ENCODE measurements at regions not wholly inside any gene's neighbourhood (a gene's known extent, or its start where the extent isn't known, plus 50 kb on each side); places are given as distances from the start of the nearest gene placed in this dataset.
"Not testable (repeated sequence)": the region's sequence is repeated elsewhere in the genome, so short reads cannot be mapped to it uniquely, and the experiment has no call there.

DNA sequence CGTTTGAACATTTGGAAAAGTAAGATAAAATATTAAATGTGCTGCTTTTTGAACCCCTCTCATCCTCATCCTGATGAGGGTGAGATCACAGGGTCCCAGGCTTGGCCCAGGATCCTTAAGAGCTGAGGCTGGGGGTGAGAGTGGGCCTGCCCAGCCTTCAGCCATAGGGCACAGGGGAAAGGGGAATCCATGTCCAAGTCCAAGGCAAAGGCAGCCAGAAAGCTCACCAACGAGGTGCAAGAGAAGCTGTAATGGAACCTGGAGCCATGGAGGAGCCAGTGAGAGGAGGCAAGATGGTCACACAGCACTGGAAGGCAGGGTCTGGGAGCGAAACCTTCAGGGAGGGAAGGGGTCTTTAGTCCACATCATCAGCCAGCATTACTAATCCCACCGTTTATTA is 191.9 kb downstream of the RRAGC start:
- DNase-seq (ENCODE audit: low spot score), result no peak

DNA sequence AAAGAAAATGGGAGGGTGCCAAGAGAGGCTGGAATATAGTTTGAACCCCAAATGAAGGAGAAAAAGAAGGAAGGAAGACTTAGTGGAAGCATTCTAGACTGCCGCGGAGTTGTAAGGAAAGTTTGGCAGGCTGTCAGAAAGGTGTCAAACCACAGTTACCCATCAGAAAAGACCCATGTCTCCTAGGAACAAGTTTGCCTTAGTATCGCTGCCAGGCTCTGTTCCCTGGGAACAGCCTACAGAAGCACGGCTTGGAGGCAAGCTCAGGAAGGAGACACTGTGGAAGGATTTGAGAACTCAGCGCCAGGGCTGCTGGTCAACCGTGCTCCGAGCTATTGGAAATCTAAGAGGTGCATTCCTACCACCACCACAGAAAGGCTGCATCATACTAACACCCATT is 197.4 kb downstream of the RRAGC start:
- no peak for DNase-seq (ENCODE audit: low spot score)

DNA sequence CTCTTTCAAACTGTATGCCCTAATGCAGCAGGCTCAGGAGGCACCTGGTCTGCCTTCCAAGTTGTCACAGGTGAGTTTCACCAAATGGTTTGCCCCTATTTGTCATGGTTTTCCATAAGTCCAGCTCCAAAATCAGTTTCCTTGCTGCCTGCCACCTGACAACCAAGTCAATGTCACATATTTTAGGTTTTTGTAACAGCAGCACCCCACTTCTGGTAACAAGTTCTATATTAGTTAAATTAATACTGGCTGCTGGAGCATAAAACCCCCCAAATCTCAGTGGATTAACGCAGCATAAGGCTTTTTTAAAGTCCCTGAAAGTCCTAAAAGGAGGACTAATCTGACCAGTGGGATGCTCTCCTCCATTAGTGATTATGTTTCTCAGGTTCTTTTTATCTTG is 200.7 kb downstream of the RRAGC start:
- no peak for DNase-seq (ENCODE audit: low spot score)

DNA sequence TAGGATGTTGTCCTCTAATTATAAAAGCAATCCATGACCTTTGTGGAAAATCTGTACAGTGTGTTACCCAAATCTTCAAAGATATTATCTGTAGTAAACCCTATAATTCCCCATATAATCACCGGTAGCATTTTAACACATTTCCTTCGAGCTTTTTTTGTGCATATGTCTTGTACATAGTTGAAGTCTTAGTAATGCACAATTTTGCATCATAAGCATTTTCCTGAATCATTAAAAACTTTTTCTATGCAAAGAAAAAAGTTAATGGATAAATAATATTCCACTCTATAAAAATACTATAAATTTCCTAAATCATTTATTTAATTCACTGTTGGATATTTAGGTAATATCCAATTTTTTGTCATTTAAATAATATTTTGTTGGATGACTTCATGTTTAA is 201.7 kb downstream of the RRAGC start:
- DNase-seq (ENCODE audit: low spot score), result no peak

DNA sequence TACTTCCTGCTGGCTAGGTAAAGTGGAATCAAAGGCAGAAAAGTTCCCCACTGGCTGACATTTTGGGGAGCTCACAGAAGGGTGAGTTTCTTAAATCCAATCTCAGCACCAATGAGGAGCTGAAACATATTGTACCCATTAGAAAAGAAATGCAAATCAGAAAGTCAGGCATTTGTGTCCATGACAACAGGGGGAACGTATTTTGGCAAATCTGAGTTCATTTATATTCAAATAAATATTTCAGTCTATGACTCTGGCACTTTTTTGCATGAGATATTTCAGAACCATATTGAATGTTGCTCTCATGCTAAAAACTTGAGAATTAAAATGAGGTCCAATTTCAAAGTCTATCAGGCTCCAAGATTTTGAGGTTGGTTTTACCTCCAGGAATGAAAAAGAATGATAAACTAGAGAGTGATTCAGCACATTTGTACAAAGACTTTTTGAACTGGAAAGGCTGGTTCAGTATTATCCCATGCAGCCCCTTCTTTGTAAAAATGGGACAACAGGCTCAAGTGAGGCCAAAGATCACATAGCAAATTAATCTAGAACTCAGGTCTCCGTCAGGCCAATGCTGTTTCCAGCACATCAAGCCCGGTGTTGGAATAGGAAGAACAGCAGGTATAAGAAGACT is 202.2 kb downstream of the RRAGC start:
- DNase-seq (ENCODE audit: low spot score), result no peak

DNA sequence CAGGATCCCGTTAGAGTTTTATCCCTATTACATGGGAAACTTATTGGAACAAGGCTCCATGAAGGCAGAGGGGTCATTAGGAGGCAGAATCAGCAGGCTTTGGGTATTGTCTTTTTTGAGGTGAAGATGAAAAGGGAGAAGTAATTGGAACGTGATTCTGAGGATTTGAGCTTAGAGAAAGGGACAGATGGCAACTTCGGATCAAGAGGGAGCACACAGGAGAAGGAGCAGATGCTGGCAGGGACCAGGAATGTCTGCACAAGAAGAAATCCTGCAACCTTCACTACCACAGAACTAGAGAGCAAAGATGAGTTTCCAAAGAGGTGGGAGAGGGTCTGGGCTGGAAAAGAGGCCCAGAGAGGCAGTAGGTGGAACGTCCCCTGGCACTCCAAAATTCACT is 202.8 kb downstream of the RRAGC start:
- no peak for DNase-seq (ENCODE audit: low spot score)

DNA sequence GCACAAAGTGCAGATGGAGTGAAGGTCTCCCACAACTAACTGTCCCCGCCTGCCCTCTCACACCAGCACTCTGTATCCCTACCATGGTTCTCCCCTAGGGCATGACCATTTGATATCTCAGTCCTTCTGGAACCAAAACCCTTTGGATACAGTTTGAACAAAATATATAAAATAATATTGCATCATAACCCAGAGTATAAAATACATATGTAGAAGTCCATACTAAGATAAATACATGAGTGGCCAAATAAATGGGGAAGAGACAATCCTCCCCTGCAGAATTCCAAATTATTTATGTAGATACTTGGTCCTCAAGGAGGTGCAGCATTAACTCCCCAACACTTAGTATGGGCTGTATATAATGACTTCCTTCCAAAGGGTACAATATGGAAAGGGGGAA is 207.4 kb downstream of the RRAGC start:
- DNase-seq (ENCODE audit: low spot score), result no peak

DNA sequence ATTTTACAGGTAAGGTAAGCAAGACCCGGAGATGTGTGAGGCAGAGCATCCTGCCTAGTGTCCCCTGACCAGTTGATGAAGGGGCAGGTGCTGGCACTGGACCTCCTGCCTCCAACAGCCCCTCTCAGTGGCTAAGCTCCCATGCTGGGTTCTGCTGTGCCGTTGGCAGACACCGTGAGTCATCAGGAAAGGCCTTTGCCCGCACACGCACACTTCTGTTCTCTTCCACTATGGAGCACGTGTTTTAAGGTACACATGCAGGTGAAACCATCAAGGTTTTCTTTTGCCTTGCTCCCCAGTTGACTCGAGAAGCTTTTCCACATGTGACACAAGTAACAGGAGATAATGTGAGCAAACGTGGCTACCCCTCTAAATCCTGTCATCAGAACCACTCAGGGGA is 207.9 kb downstream of the RRAGC start:
- no peak for DNase-seq (ENCODE audit: low spot score)

DNA sequence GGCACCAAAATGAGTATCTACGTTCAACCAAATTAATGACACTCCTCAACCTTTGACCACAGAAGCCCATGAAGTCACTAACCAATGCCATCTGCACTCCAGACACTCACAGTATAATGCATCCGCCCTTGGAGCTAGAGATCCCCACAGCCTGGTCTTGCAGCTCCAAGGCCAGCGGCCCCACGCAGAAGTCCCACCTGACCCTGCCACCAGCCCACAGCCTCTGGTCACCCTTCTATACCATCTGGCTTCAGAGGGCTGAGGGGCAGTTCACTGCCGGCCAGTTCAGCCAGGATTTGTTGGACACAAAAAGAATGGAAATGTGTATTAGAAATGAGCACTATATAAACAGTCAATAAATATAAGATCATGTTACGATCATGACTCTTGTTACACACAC is 211.2 kb downstream of the RRAGC start:
- DNase-seq (ENCODE audit: low spot score), result no peak

DNA sequence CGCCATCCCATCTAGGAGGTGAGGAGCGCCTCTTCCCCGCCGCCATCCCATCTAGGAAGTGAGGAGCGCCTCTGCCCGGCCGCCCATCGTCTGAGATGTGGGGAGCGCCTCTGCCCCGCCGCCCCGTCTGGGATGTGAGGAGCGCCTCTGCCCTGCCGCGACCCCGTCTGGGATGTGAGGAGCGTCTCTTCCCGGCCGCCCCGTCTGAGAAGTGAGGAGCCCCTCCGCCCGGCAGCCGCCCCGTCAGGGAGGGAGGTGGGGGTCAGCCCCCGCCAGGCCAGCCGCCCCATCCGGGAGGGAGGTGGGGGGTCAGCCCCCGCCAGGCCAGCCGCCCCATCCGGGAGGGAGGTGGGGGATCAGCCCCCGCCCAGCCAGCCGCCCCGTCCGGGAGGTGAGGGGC is 212.2 kb downstream of the RRAGC start:
- DNase-seq (ENCODE audit: low spot score), result not testable (repeated sequence)

DNA sequence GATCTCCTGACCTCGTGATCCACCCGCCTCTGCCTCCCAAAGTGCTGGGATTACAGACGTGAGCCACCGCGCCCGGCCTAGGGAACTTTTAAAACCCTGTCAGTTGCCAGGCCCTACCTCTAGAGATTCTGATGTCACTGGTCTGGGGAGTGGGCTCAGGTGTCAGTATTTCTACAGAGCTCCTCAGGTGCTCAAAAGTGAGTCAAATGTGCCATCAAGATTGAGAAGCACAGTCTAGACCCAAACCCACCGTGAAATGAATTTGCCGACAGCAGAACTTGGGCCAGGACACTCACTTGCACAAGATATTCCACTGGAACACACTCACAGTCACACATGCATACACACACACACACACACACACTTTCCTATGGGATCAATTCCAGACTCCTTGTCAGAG is 215.5 kb downstream of the RRAGC start:
- no peak for DNase-seq (ENCODE audit: low spot score)

DNA sequence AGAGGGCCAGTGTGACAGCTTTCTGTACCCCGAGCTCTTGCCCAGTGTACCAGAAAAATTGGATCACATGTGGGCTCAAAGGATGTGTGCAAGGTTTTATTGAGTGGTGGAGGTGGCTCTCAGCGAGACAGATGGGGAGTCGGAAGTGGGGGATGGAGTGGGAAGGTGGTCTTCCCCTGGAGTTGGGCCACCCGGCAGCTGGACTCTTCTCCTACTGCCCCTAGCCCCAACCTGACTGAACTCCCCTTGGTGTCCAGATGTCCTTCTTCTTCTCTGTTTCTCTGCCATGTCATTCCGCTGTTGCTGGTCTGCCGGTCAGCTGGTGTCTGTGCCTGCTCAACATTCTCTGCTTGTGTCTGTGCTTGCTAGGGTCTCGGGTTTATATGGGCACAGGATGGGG is 217.9 kb downstream of the RRAGC start:
- DNase-seq (ENCODE audit: low spot score), result no peak

DNA sequence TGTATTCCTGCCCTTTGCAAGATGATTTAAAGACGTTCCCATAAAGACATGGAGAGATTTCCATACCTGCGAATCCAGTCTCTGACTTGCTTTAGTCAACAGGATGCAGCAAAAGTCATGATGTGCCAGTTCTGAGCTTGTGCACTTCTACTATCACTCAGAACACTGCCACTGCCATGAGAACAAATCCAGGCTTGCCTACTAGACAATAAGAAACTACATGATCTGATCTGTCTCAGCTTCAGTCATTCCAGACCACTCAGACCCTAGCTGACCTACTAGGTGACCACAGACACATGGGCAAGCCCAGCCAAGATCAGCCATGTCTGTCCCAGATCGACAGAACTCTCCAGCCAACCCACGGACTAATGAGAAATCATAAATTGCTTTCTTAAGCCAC is 219.2 kb downstream of the RRAGC start:
- no peak for DNase-seq (ENCODE audit: low spot score)

DNA sequence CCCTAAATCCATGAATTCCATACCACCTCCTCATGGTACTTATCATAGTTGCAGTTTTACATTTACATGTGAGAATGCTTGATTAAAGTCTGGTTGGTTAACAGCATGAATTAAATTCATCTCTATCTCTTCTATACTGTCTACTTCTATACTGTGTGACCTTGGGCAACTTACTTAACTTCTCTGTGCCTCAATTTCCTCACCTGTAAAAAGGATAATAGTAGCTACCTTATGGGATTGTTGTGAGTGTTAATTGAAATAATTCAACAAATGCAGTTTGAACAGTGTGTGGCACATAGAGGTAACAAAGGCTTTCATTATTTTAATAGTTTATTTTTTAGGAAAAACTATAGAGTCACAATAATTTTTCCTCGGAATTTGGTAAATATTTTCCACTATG is 231.3 kb downstream of the RRAGC start:
- no peak for DNase-seq (ENCODE audit: low spot score)

DNA sequence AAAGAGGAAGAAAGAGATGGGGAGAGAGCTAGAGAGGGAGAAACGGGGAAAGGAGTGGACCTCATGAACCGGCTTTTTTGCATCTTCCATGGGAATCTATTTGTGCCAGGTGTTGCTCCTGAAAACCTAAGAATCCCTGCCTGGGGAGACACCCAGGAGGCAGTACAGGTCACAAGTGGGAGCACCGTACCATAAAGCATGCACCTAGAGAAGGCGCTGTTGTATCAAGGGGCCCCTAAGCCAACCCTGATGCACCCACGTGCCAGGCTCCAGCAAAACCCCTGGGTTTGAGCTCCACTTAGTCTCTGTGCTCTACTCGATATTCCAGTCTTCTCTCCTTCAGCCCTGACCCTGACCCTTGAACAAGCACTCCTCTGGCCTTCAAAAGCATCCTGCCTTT is 233.6 kb downstream of the RRAGC start:
- no peak for DNase-seq (ENCODE audit: low spot score)

DNA sequence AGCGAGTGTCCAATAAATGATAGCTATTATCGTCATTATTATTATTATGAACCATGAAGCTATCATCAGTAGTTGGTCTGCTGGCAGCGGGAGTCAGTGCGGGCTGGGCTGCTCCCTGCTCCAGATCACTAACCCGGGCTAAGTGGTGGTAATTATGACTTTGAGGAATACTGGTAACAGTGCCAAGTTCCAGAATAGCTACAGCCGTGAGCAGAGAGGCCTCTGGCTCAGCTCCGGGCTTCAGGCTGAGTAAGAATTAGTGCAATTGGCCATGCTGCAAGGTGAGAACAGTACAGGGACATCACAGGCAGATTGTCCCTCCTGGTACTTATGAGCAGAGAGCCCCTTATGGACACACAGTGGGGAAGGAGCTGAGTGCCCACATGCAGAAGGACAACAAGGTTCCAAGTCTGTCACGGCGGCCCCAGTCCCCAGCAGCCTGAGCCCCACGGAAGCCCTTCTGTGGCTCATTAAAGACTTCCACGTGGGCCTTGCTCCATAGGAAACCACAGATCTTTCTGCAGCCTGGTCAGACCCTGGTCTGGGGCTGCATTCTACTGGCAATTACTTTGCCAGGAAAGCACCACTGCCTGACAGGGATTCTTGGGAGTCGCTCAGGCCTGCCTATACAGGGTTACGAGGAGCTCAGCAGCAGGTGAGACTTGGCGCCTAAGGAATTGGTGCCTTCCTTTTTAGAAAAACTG is 235.1 kb downstream of the RRAGC start:
- DNase-seq (ENCODE audit: low spot score), result no peak

DNA sequence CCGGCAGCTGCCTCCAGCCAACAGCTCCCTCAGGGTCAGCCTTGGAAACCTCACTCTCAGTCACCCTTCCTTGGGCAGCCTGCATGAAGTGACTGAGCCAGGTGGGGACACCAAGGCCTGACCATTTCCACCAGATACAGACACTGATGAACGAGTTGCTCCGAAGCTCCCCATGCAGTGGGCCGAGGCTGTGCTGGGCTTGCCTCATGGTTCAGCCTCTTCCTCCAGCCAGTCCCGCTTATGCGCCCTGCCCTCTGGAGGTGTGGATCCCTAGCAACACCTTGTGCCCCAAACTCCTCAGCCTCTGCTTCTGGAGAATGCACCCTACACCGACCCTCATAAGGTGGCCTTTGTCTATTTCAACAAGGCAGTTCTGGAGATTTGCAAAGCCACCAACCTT is 236.0 kb downstream of the RRAGC start:
- no peak for DNase-seq (ENCODE audit: low spot score)

DNA sequence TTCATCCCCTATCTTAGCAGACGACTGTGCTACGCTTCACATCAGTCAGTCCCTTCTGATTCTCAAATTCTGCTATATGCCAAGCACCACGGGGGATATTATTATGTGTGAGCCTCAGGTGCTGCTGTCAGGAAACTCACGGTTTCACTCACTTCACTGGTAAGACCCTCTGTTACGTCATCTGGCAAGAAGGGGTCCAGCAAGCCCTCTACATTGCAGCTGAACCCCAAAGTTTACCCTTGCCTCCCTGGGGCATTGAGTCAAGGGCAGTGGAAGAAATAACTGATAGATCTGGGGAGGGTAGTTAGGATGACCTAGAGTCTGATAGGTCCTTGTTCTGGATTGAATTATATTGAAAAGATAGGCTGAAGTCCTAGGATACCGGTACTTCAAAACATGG is 237.4 kb downstream of the RRAGC start:
- no peak for DNase-seq (ENCODE audit: low spot score)

DNA sequence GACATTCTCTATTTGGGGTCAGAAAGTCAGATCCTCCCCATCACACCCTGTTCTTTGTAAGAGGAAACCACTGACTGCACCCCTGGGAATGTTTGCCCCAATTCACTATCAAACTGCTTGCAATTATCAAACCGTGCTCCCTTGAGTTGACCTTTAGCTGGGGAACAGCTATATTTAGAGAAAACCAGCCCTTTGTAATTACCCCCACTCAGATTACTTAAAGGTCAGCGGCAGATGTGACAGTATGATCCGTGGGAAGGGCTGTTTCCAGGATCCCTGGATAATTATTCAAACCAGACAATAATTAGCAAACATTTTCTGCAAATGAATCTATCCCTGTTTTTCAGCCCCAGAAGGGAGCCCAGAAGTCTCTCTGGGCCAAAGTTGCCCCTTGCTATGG is 242.7 kb downstream of the RRAGC start:
- no peak for DNase-seq (ENCODE audit: low spot score)

DNA sequence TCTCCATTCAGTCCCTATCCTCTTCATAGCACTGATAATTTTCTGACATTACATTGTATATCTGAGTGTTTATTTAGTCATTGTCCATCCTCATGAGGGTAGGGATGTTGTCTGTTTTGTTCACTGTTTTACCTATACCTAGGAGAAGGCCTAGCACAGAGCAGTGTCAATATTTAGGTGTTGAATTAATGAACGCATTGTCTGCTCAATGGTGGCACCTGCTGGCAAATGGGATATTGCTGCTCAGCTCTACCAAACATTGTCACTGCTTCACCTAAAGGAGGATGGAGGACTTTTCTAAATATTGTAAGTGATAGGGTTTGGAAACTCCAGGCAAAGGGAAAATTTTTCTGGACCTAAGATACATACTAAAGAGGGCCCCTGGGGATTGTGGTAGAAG is 243.9 kb downstream of the RRAGC start:
- DNase-seq (ENCODE audit: low spot score), result no peak

DNA sequence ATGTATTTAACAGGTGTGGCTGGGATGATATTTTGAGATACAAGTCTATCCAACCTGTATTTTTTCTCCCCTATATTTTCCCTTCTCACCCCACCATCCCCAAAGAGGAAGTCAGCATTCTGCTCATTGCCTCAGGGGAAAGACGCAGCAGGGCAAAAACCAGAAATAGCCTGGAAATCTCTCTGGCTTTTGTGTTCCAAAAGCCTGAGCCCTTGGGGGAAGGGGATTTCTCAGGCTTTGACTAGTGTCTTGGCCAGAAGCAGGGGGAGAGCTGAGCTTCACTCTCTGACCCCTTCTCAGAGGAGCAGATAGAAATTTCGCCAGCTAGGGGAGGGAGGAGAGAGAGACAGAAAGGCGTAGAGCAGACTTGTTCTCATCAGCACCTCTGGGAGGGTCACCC is 244.7 kb downstream of the RRAGC start:
- no peak for DNase-seq (ENCODE audit: low spot score)

DNA sequence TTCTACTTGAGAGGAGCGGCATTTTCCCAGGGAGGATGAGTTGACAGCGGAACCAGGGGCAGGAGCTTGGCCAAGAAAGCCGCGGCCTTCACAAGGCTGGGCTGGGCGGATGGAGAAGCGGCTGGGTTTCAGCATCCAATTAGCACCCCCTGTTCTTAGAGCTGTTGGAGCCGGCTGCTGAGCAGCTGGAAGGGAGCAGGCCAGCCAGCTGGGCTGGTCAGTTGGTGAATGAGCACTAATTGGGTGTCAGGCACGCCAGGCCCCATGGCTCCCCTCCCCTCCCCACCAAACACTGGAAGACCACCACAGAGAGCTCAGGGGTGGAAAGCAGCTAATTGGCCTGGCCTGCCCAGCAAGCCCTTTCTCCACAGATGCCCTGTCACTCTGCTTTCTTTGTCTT is 245.6 kb downstream of the RRAGC start:
- no peak for DNase-seq (ENCODE audit: low spot score)

DNA sequence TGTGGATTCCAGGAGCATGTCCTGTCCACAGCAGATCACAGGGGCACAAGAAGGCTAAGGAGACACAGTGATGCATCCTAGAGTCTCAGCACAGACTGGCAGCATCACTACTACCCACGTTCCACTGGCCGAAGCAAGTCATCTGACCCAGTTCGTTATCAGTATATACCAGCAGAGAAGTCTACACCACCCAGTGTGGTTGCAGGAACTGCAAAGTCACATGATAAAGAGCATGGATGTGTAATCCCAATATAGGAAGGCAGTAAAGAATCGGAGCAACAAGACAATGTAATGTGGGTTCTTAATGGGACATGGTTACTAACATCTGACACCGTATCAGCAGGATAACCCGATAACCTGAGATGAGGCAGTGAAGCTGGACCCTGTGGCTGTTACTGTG is 246.6 kb downstream of the RRAGC start:
- DNase-seq (ENCODE audit: low spot score), result no peak

DNA sequence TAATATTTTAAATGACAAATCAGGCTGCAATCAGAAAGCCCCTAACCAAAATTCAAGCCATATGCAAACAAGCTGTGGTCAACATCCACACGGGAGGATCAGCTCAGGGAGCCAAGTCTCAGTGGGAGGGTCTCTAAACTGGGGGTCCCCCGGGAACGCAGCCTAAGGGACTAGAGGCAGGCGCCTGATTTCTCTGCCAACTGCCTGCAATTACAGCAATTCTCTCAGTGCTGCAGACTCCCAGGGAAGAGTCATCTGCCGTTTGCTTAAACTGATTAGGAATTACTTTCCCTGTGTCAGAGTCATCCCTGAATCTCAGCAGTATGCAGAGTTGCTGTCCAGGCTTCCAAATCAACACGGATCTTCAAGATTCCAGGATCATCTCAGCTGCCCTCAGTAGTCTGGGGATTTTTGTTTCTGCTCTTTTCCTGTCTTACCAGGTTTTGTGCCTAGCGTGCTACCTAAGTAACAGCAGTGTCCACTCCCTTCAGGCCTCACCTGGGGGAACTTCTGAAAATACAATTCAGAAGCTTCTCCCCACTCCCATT is 247.8 kb downstream of the RRAGC start:
- no peak for DNase-seq (ENCODE audit: low spot score)
